HEK293 (cell line): ENCODE measurements at regions not wholly inside any gene's neighbourhood (a gene's known extent, or its start where the extent isn't known, plus 50 kb on each side); places are given as distances from the start of the nearest gene placed in this dataset.

ENCODE experiments used
- EGR2 ChIP-seq: fragments of 450-650 bp; formaldehyde crosslinking; IDR thresholded peaks from 2 replicates; pipeline ENCODE4 v1.5.1; 2016; ENCODE audit warnings: low read depth, missing biosample characterization, missing genetic modification characterization
- KLF1 ChIP-seq: fragments of 450-650 bp; formaldehyde crosslinking; IDR thresholded peaks from 2 replicates; pipeline ENCODE4 v1.5.1; 2016; ENCODE audit warnings: missing biosample characterization, missing genetic modification characterization
- KLF7 ChIP-seq: fragments of 450-650 bp; formaldehyde crosslinking; IDR thresholded peaks from 2 replicates; pipeline ENCODE4 v1.5.1; 2016; ENCODE audit warnings: missing biosample characterization, missing genetic modification characterization, borderline replicate concordance
- KLF9 ChIP-seq: fragments of 450-650 bp; formaldehyde crosslinking; IDR thresholded peaks from 2 replicates; pipeline ENCODE4 v1.5.1; 2016; ENCODE audit warnings: missing biosample characterization, missing genetic modification characterization, low read depth
- PRDM1 ChIP-seq: fragments of 450-650 bp; formaldehyde crosslinking; IDR thresholded peaks from 2 replicates; pipeline ENCODE4; 2016; ENCODE audit warnings: missing biosample characterization, missing genetic modification characterization
- SALL2 ChIP-seq: fragments of 450-650 bp; formaldehyde crosslinking; IDR thresholded peaks from 2 replicates; pipeline ENCODE4 v1.5.0; 2017; ENCODE audit warnings: missing biosample characterization, mild to moderate bottlenecking, missing genetic modification characterization, borderline replicate concordance
- WT1 ChIP-seq: fragments of 450-650 bp; formaldehyde crosslinking; IDR thresholded peaks from 2 replicates; pipeline ENCODE4 v1.5.1; 2016; ENCODE audit warnings: missing biosample characterization, missing genetic modification characterization
- ZFHX2 ChIP-seq: fragments of 450-650 bp; formaldehyde crosslinking; conservative IDR thresholded peaks from 2 replicates; pipeline ENCODE4 v1.5.1; 2016; ENCODE audit warnings: missing biosample characterization, missing genetic modification characterization
- ZNF335 ChIP-seq: fragments of 450-650 bp; formaldehyde crosslinking; conservative IDR thresholded peaks from 2 replicates; pipeline ENCODE4 v1.5.1; 2016; ENCODE audit warnings: missing biosample characterization, missing genetic modification characterization
- ZNF341 ChIP-seq: fragments of 450-650 bp; formaldehyde crosslinking; IDR thresholded peaks from 2 replicates; pipeline ENCODE4; 2016; ENCODE audit warnings: low read depth, missing biosample characterization, missing genetic modification characterization
- ZNF366 ChIP-seq: fragments of 450-650 bp; formaldehyde crosslinking; conservative IDR thresholded peaks from 2 replicates; pipeline ENCODE4 v1.5.1; 2016; ENCODE audit warnings: missing biosample characterization, missing genetic modification characterization
- ZNF529 ChIP-seq: fragments of 450-650 bp; formaldehyde crosslinking; IDR thresholded peaks from 2 replicates; pipeline ENCODE4 v1.5.1; 2017; ENCODE audit warnings: missing genetic modification characterization, missing biosample characterization; ENCODE audit not compliant: insufficient replicate concordance
- ZNF558 ChIP-seq: fragments of 450-650 bp; formaldehyde crosslinking; IDR thresholded peaks from 2 replicates; pipeline ENCODE4 v1.5.1; 2016; ENCODE audit warnings: missing biosample characterization, missing genetic modification characterization
- ZNF623 ChIP-seq: fragments of 450-650 bp; formaldehyde crosslinking; IDR thresholded peaks from 2 replicates; pipeline ENCODE4 v1.5.1; 2016; ENCODE audit warnings: missing biosample characterization, missing genetic modification characterization
- ZNF776 ChIP-seq: fragments of 450-650 bp; formaldehyde crosslinking; IDR thresholded peaks from 2 replicates; pipeline ENCODE4 v1.5.0; 2017; ENCODE audit warnings: missing biosample characterization, missing genetic modification characterization, borderline replicate concordance
- ZSCAN16 ChIP-seq: fragments of 450-650 bp; formaldehyde crosslinking; IDR thresholded peaks from 2 replicates; pipeline ENCODE4 v1.5.1; 2016; ENCODE audit warnings: missing biosample characterization, missing genetic modification characterization
- TF ChIP-seq, protein P1 (sequence below): fragments of 450-650 bp; formaldehyde crosslinking; IDR thresholded peaks from 2 replicates; pipeline ENCODE4 v1.5.1; 2016; ENCODE audit warnings: missing biosample characterization, missing genetic modification characterization
- TF ChIP-seq, protein P2 (sequence below): fragments of 450-650 bp; formaldehyde crosslinking; IDR thresholded peaks from 2 replicates; pipeline ENCODE4 v1.5.1; 2016; ENCODE audit warnings: missing biosample characterization, missing genetic modification characterization
- TF ChIP-seq, protein P3 (sequence below): fragments of 450-650 bp; formaldehyde crosslinking; IDR thresholded peaks from 2 replicates; pipeline ENCODE4 v1.5.1; 2017; ENCODE audit warnings: missing biosample characterization, missing genetic modification characterization
- TF ChIP-seq, protein P4 (sequence below): fragments of 450-650 bp; formaldehyde crosslinking; IDR thresholded peaks from 2 replicates; pipeline ENCODE4 v1.5.1; 2016; ENCODE audit warnings: missing biosample characterization, missing genetic modification characterization
- TF ChIP-seq, protein P5 (sequence below): fragments of 450-650 bp; formaldehyde crosslinking; IDR thresholded peaks from 2 replicates; pipeline ENCODE4; 2016; ENCODE audit warnings: missing biosample characterization, missing genetic modification characterization
- TF ChIP-seq, protein P6 (sequence below): fragments of 450-650 bp; formaldehyde crosslinking; IDR thresholded peaks from 2 replicates; pipeline ENCODE4 v1.5.1; 2016; ENCODE audit warnings: missing biosample characterization, missing genetic modification characterization
- TF ChIP-seq, protein P7 (sequence below): fragments of 450-650 bp; formaldehyde crosslinking; optimal IDR thresholded peaks from 2 replicates; pipeline ENCODE3; 2016; ENCODE audit warnings: missing biosample characterization, mild to moderate bottlenecking, missing genetic modification characterization
- TF ChIP-seq, protein P8 (sequence below): fragments of 450-650 bp; formaldehyde crosslinking; IDR thresholded peaks from 2 replicates; pipeline ENCODE4 v1.5.1; 2016; ENCODE audit warnings: missing biosample characterization, missing genetic modification characterization

DNA sequence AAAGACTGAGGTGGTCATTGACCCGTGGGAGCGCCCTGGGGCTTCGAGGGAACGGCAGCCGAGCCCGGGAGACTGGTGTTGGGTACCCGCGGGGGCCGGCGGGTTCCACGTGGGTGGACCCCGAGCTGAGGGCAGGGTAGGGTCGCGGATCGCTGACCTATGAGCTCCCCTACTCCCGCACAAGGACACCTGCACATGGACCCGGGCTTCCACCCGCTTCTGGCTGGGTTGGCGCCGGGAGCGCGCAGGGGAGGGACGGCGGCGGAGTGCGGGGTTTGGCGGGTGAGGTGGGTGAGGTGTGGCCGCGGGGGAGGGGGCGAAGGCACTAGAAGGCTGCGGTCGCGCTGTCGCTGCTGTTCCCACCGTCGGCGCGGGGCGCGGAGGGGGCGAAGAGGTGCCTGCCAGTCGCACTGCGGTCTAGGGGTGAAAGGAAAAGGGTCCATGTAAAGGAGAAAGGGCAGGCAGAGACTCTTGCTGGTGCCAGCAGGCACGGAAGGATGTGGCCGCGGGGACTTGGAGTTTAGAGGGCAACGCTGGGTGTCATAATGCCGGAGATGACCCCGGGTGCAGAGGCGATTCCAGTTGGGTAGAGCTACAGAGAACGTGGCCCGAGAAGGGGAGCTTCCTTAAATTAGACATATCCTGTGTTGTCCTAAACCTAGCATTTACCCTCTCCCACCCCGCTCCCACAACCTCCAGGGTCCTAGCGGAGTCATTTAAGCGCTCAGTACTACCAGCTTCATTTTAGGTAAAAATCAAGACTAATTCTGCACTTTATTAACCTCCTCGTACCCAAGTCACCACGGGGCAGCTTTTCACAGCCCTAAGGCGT, 245.9 kb upstream of the TOPAZ1 start (continued):
- TF ChIP-seq, protein P1, sequence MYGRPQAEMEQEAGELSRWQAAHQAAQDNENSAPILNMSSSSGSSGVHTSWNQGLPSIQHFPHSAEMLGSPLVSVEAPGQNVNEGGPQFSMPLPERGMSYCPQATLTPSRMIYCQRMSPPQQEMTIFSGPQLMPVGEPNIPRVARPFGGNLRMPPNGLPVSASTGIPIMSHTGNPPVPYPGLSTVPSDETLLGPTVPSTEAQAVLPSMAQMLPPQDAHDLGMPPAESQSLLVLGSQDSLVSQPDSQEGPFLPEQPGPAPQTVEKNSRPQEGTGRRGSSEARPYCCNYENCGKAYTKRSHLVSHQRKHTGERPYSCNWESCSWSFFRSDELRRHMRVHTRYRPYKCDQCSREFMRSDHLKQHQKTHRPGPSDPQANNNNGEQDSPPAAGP (tag by site-specific recombination) = no peak
- TF ChIP-seq, protein P2, sequence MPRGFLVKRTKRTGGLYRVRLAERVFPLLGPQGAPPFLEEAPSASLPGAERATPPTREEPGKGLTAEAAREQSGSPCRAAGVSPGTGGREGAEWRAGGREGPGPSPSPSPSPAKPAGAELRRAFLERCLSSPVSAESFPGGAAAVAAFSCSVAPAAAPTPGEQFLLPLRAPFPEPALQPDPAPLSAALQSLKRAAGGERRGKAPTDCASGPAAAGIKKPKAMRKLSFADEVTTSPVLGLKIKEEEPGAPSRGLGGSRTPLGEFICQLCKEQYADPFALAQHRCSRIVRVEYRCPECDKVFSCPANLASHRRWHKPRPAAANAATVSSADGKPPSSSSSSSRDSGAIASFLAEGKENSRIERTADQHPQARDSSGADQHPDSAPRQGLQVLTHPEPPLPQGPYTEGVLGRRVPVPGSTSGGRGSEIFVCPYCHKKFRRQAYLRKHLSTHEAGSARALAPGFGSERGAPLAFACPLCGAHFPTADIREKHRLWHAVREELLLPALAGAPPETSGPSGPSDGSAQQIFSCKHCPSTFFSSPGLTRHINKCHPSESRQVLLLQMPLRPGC = 0 out of 2 replicates have a peak, but pooled peaks have one; percentile 19
- peak; percentile 89 for TF ChIP-seq PRDM1 (tag by site-specific recombination)
- no peak for TF ChIP-seq ZNF529 (tag by site-specific recombination)
- TF ChIP-seq ZNF366 (tag by site-specific recombination) = no peak
- TF ChIP-seq KLF7 = peak; percentile 60; the same call in 1 of the 2 replicates
- TF ChIP-seq KLF9 (tag by site-specific recombination) = peak; percentile 58
- TF ChIP-seq ZFHX2 (tag by site-specific recombination) = peak; percentile 75
- TF ChIP-seq, protein P3, sequence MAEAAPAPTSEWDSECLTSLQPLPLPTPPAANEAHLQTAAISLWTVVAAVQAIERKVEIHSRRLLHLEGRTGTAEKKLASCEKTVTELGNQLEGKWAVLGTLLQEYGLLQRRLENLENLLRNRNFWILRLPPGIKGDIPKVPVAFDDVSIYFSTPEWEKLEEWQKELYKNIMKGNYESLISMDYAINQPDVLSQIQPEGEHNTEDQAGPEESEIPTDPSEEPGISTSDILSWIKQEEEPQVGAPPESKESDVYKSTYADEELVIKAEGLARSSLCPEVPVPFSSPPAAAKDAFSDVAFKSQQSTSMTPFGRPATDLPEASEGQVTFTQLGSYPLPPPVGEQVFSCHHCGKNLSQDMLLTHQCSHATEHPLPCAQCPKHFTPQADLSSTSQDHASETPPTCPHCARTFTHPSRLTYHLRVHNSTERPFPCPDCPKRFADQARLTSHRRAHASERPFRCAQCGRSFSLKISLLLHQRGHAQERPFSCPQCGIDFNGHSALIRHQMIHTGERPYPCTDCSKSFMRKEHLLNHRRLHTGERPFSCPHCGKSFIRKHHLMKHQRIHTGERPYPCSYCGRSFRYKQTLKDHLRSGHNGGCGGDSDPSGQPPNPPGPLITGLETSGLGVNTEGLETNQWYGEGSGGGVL (tag by site-specific recombination) = peak; percentile 89
- TF ChIP-seq ZNF623 = no peak
- 0 out of 2 replicates have a peak, but pooled peaks have one; percentile 21 for TF ChIP-seq WT1 (tag by site-specific recombination)
- TF ChIP-seq ZNF776 (tag by site-specific recombination) = no peak
- TF ChIP-seq, protein P4, sequence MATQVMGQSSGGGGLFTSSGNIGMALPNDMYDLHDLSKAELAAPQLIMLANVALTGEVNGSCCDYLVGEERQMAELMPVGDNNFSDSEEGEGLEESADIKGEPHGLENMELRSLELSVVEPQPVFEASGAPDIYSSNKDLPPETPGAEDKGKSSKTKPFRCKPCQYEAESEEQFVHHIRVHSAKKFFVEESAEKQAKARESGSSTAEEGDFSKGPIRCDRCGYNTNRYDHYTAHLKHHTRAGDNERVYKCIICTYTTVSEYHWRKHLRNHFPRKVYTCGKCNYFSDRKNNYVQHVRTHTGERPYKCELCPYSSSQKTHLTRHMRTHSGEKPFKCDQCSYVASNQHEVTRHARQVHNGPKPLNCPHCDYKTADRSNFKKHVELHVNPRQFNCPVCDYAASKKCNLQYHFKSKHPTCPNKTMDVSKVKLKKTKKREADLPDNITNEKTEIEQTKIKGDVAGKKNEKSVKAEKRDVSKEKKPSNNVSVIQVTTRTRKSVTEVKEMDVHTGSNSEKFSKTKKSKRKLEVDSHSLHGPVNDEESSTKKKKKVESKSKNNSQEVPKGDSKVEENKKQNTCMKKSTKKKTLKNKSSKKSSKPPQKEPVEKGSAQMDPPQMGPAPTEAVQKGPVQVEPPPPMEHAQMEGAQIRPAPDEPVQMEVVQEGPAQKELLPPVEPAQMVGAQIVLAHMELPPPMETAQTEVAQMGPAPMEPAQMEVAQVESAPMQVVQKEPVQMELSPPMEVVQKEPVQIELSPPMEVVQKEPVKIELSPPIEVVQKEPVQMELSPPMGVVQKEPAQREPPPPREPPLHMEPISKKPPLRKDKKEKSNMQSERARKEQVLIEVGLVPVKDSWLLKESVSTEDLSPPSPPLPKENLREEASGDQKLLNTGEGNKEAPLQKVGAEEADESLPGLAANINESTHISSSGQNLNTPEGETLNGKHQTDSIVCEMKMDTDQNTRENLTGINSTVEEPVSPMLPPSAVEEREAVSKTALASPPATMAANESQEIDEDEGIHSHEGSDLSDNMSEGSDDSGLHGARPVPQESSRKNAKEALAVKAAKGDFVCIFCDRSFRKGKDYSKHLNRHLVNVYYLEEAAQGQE = no peak
- TF ChIP-seq, protein P5, sequence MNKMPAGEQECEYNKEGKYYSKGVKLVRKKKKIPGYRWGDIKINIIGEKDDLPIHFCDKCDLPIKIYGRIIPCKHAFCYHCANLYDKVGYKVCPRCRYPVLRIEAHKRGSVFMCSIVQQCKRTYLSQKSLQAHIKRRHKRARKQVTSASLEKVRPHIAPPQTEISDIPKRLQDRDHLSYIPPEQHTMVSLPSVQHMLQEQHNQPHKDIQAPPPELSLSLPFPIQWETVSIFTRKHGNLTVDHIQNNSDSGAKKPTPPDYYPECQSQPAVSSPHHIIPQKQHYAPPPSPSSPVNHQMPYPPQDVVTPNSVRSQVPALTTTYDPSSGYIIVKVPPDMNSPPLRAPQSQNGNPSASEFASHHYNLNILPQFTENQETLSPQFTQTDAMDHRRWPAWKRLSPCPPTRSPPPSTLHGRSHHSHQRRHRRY (tag by site-specific recombination) = no peak
- TF ChIP-seq KLF1 (tag by site-specific recombination) = peak; percentile 25; the same call in 1 of the 2 replicates
- no peak for TF ChIP-seq ZNF558 (tag by site-specific recombination)
- TF ChIP-seq, protein P6, sequence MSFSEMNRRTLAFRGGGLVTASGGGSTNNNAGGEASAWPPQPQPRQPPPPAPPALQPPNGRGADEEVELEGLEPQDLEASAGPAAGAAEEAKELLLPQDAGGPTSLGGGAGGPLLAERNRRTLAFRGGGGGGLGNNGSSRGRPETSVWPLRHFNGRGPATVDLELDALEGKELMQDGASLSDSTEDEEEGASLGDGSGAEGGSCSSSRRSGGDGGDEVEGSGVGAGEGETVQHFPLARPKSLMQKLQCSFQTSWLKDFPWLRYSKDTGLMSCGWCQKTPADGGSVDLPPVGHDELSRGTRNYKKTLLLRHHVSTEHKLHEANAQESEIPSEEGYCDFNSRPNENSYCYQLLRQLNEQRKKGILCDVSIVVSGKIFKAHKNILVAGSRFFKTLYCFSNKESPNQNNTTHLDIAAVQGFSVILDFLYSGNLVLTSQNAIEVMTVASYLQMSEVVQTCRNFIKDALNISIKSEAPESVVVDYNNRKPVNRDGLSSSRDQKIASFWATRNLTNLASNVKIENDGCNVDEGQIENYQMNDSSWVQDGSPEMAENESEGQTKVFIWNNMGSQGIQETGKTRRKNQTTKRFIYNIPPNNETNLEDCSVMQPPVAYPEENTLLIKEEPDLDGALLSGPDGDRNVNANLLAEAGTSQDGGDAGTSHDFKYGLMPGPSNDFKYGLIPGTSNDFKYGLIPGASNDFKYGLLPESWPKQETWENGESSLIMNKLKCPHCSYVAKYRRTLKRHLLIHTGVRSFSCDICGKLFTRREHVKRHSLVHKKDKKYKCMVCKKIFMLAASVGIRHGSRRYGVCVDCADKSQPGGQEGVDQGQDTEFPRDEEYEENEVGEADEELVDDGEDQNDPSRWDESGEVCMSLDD (tag by site-specific recombination) = peak; percentile 50
- TF ChIP-seq, protein P7, sequence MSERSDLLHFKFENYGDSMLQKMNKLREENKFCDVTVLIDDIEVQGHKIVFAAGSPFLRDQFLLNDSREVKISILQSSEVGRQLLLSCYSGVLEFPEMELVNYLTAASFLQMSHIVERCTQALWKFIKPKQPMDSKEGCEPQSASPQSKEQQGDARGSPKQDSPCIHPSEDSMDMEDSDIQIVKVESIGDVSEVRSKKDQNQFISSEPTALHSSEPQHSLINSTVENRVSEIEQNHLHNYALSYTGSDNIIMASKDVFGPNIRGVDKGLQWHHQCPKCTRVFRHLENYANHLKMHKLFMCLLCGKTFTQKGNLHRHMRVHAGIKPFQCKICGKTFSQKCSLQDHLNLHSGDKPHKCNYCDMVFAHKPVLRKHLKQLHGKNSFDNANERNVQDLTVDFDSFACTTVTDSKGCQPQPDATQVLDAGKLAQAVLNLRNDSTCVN (tag by site-specific recombination) = peak; percentile 64
- TF ChIP-seq ZNF335 (tag by site-specific recombination) = peak; percentile 84
- TF ChIP-seq, protein P8, sequence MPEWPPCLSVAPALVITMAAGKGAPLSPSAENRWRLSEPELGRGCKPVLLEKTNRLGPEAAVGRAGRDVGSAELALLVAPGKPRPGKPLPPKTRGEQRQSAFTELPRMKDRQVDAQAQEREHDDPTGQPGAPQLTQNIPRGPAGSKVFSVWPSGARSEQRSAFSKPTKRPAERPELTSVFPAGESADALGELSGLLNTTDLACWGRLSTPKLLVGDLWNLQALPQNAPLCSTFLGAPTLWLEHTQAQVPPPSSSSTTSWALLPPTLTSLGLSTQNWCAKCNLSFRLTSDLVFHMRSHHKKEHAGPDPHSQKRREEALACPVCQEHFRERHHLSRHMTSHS (tag by site-specific recombination) = no peak
- TF ChIP-seq ZSCAN16 (tag by site-specific recombination) = no peak
- TF ChIP-seq SALL2 (tag by site-specific recombination) = no peak
- peak; percentile 84 for TF ChIP-seq ZNF341 (tag by site-specific recombination)
- TF ChIP-seq EGR2 = peak; percentile 55
